ENCODE measurements at regions not wholly inside any gene's neighbourhood (a gene's known extent, or its start where the extent isn't known, plus 50 kb on each side); places are given as distances from the start of the nearest gene placed in this dataset.

DNA sequence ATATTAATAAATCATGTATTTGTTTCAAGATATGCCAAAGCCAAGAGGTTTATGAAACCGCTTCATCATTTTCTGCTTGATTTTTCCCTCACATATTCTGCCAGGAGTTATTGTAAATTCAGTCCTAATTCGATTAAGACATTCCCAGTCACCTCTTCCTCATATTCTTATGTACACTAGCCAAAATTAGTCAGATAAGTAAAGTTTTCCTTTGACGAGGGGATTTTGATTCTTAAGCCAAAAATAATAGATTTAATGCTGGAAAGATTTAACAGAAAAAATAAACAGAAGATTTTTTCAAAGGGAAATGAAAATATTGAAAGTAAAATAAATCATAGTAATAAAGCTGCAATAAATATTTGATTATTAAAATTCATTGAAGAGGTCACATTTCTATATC is 51.0 kb upstream of the VEGFC start:
- Histone ChIP-seq H3K4me3 (no peak overlapping the region), H3K4me2 (no peak overlapping the region), H3K4me1 (peaks cover 30% of the 10 kb centered on the region), H3K36me3 (no peaks in the 10 kb centered on the region), H4K20me1 (no peaks in the 10 kb centered on the region), H3K27ac (no peak overlapping the region), H3K9me3 (peaks cover 14% of the 10 kb centered on the region), H3K27me3 (no peaks in the 10 kb centered on the region), H3K9ac (no peak overlapping the region)
- no peak for TF ChIP-seq Cebpa-rat (IDR thresholded peaks at IDR 0.05)

- Histone ChIP-seq H3K27ac (no peak overlapping the region), H3K4me2 (no peak overlapping the region)
- no peak for TF ChIP-seq Cebpa-rat (IDR thresholded peaks at IDR 0.05)
These were observed 51.7 kb upstream of the VEGFC start for GRCh38 chr4:176844448-176844847.

DNA sequence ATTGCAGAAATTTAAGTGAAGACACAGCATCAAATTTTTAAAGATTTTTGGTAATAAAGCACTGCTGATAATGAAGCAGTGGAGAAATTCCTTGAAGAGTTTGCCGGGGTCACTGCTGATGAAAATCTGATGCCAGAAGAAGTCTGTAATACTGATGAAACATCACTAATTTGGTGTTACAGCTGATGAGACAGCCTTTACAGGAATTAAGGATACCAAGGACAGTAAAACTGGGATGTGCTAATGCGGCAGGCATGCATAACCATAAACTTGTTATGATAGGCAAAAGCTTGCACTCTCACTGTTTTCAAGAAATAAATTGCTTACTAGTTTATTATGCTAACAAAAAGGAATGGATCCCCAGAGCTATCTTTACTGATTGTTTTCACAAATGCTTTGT is 52.9 kb upstream of the VEGFC start:
- H3K9ac ChIP-seq: no peak overlapping the region
- no peak overlapping the region for H3K4me3 ChIP-seq
- H3K4me1 ChIP-seq: peaks cover 11% of the 10 kb centered on the region
- no peak overlapping the region for H3K4me2 ChIP-seq
- H3K27me3 ChIP-seq: no peaks in the 10 kb centered on the region
- H3K9me3 ChIP-seq: peaks cover 14% of the 10 kb centered on the region
- H3K36me3 ChIP-seq: no peaks in the 10 kb centered on the region
- no peaks in the 10 kb centered on the region for H4K20me1 ChIP-seq
- no peak overlapping the region for H3K27ac ChIP-seq
- TF ChIP-seq Cebpa-rat (IDR thresholded peaks at IDR 0.05): no peak

More at GRCh38 chr4:176844448-176844847, 51.7 kb upstream of the VEGFC start:
- Histone ChIP-seq H3K9ac (no peak overlapping the region), H3K4me1 (peaks cover 23% of the 10 kb centered on the region), H3K36me3 (no peaks in the 10 kb centered on the region), H3K4me3 (no peak overlapping the region), H3K9me3 (peaks cover 14% of the 10 kb centered on the region), H3K27me3 (no peaks in the 10 kb centered on the region), H4K20me1 (no peaks in the 10 kb centered on the region)

GRCh38 chr4:176849076-176849475 is 56.4 kb upstream of the VEGFC start:
- H3K4me2 ChIP-seq: no peak overlapping the region
- peaks cover 14% of the 10 kb centered on the region for H3K9me3 ChIP-seq
- no peak overlapping the region for H3K27ac ChIP-seq
- no peaks in the 10 kb centered on the region for H3K4me1 ChIP-seq
- no peaks in the 10 kb centered on the region for H4K20me1 ChIP-seq
- no peaks in the 10 kb centered on the region for H3K36me3 ChIP-seq
- H3K27me3 ChIP-seq: no peaks in the 10 kb centered on the region
- TF ChIP-seq Cebpa-rat (IDR thresholded peaks at IDR 0.05): no peak
- H3K4me3 ChIP-seq: no peak overlapping the region
- H3K9ac ChIP-seq: no peak overlapping the region

DNA sequence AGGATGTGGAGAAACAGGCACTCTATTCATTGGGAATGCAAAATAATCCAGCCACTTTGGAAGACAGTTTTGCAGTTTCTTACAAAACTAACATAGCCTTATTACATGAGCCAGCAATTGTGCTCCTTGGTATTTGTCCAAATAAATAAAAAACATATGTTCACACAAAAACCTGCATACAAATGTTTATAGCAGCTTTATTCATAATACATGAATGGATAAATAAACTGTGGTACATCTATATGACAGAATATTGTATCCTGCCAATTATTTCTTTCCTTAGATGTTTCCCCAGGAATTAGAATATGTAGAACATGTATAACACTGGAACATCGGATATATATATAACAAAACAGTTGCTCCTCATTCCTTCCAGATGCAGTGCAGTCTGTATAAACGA is 57.7 kb upstream of the VEGFC start:
- Histone ChIP-seq H3K27me3 (no peaks in the 10 kb centered on the region), H3K9me3 (peaks cover 8% of the 10 kb centered on the region), H3K4me3 (no peak overlapping the region), H3K4me1 (no peaks in the 10 kb centered on the region), H3K9ac (no peak overlapping the region), H3K4me2 (no peak overlapping the region), H3K36me3 (no peaks in the 10 kb centered on the region), H3K27ac (no peak overlapping the region), H4K20me1 (no peaks in the 10 kb centered on the region)
- TF ChIP-seq Cebpa-rat (IDR thresholded peaks at IDR 0.05): no peak

DNA sequence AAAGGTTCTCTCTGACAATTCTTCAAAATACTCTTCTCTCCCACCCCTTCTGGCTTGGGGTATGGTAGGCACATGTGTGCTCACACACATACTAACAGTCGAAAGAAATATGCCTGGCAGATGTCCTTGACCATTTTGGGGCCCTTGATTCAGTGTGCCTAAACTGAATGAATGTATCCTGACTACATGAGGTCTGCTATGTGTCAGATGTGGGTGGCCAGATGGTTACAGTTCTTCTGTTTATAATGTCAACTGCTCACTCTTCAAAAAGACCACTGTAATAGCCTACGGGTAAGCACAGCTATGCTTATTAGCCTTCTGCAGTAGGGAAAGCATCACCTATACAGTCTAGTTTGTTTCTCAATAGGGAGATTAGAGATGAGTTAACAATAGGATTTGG is 63.7 kb upstream of the VEGFC start:
- no peaks in the 10 kb centered on the region for H3K36me3 ChIP-seq
- H3K9me3 ChIP-seq: no peaks in the 10 kb centered on the region
- H3K4me2 ChIP-seq: no peak overlapping the region
- H3K27ac ChIP-seq: no peak overlapping the region
- H3K9ac ChIP-seq: no peak overlapping the region
- no peaks in the 10 kb centered on the region for H3K4me1 ChIP-seq
- no peaks in the 10 kb centered on the region for H3K27me3 ChIP-seq
- no peak for TF ChIP-seq Cebpa-rat (IDR thresholded peaks at IDR 0.05)
- no peaks in the 10 kb centered on the region for H4K20me1 ChIP-seq
- no peak overlapping the region for H3K4me3 ChIP-seq

GRCh38 chr4:176858839-176859238 is 66.1 kb upstream of the VEGFC start:
- H3K27ac ChIP-seq: no peak overlapping the region
- H3K9me3 ChIP-seq: peaks cover 7% of the 10 kb centered on the region; the same call in 1 of the 2 replicates
- TF ChIP-seq Cebpa-rat (IDR thresholded peaks at IDR 0.05): no peak
- no peaks in the 10 kb centered on the region for H4K20me1 ChIP-seq
- H3K27me3 ChIP-seq: no peaks in the 10 kb centered on the region
- no peak overlapping the region for H3K4me2 ChIP-seq
- no peaks in the 10 kb centered on the region for H3K4me1 ChIP-seq
- H3K36me3 ChIP-seq: no peaks in the 10 kb centered on the region
- no peak overlapping the region for H3K4me3 ChIP-seq
- no peak overlapping the region for H3K9ac ChIP-seq

DNA sequence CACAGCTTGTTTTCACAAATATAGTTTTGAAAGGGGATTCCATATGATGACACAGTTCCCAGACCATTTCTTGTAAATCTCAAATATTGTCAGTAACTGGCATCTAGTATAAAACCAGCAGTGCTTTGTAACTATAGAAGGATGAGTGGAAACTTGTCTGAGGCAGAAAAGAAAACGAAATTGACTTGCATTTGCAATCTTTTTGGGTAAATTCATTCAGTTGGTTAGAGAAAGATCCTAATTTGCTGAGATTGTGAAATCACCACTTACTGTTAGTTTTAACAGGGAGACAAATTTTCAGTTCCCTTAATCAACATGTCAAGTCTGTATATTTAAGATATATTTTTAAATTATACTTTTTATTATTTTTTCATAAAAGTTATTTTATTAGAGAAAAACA is 71.5 kb upstream of the VEGFC start:
- Histone ChIP-seq H3K27me3 (no peaks in the 10 kb centered on the region), H3K4me1 (no peaks in the 10 kb centered on the region), H3K4me2 (no peak overlapping the region), H3K9ac (no peak overlapping the region), H3K36me3 (no peaks in the 10 kb centered on the region), H3K4me3 (no peak overlapping the region), H3K9me3 (peaks cover 7% of the 10 kb centered on the region; the same call in 1 of the 2 replicates), H4K20me1 (no peaks in the 10 kb centered on the region), H3K27ac (no peak overlapping the region)
- no peak for TF ChIP-seq Cebpa-rat (IDR thresholded peaks at IDR 0.05)

DNA sequence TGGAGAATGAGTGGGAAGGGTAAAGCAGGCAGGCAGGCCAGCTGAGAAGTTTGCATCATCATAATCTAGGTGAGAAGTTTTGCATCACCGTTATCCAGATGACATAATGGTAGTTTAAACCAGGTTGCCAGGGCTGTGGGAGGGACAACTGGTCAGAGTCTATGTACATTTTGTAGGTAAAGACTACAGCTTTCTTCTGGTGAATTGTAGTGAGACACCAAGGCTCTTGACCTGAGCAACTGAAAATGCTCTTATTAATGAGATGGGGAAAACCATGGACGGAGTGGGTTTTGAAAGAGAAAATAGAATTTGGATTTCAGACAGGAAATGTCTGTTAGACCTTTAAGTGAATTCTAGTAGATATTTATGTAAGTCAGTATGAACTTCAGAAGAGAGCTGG is 76.0 kb upstream of the VEGFC start:
- H3K4me2 ChIP-seq: no peak overlapping the region
- no peaks in the 10 kb centered on the region for H3K9me3 ChIP-seq
- TF ChIP-seq Cebpa-rat (IDR thresholded peaks at IDR 0.05): no peak
- no peaks in the 10 kb centered on the region for H3K4me1 ChIP-seq
- H3K36me3 ChIP-seq: no peaks in the 10 kb centered on the region
- H3K27ac ChIP-seq: no peak overlapping the region
- H4K20me1 ChIP-seq: no peaks in the 10 kb centered on the region
- no peaks in the 10 kb centered on the region for H3K27me3 ChIP-seq
- no peak overlapping the region for H3K9ac ChIP-seq
- no peak overlapping the region for H3K4me3 ChIP-seq

DNA sequence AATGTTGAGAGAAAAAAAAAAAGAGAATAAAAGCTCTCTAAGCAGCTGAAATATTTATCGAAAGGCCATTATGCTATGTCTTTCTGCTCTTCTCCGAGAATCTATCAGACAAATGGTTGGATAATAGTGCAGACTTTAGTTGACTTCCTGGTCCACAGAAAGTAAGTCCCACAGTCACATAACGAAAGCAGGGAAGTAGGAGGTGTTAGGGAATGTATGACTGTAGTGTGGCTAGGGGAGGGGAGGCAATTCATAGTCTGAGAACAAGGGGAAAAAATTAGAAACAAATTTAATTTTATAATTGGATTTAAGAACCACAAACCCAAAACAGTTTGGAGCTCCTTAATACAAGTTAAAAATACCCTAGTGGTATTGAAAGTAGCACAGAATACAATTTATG is 79.7 kb upstream of the VEGFC start:
- Histone ChIP-seq H3K9me3 (0 out of 2 replicates have a peak, but pooled peaks cover 5% of the 10 kb centered on the region), H4K20me1 (no peaks in the 10 kb centered on the region), H3K27me3 (no peaks in the 10 kb centered on the region), H3K4me1 (no peaks in the 10 kb centered on the region), H3K27ac (no peak overlapping the region), H3K4me3 (no peak overlapping the region), H3K36me3 (no peaks in the 10 kb centered on the region), H3K4me2 (no peak overlapping the region), H3K9ac (no peak overlapping the region)
- no peak for TF ChIP-seq Cebpa-rat (IDR thresholded peaks at IDR 0.05)

GRCh38 chr4:176874721-176875445 is 82.2 kb upstream of the VEGFC start:
- H3K4me1 ChIP-seq: no peaks in the 10 kb centered on the region
- H3K27me3 ChIP-seq: no peaks in the 10 kb centered on the region
- no peaks in the 10 kb centered on the region for H4K20me1 ChIP-seq
- TF ChIP-seq Cebpa-rat (IDR thresholded peaks at IDR 0.05): no peak
- H3K36me3 ChIP-seq: no peaks in the 10 kb centered on the region
- H3K9ac ChIP-seq: no peak overlapping the region
- H3K27ac ChIP-seq: no peak overlapping the region
- H3K4me3 ChIP-seq: no peak overlapping the region
- 0 out of 2 replicates have a peak, but pooled peaks cover 5% of the 10 kb centered on the region for H3K9me3 ChIP-seq
- no peak overlapping the region for H3K4me2 ChIP-seq
